ENCODE measurements at regions not wholly inside any gene's neighbourhood (a gene's known extent, or its start where the extent isn't known, plus 50 kb on each side); places are given as distances from the start of the nearest gene placed in this dataset.

- no peak overlapping the region for H3K4me2 ChIP-seq
- ATAC-seq: no peak
- CTCF ChIA-PET: no interaction called here
- no peak for DNase-seq (ENCODE audit: low read depth in 1 of 2, low spot score in 1 of 2)
- peaks cover 6% of the 10 kb centered on the region; the same call in 1 of the 3 replicates for H3K4me1 ChIP-seq
- H3K27ac ChIP-seq: no peak overlapping the region
- FAIRE-seq: no peak
- POLR2A ChIA-PET: no interaction called here
- H3K4me3 ChIP-seq: no peak overlapping the region
- TF ChIP-seq BCL3 (IDR thresholded peaks at IDR 0.05): no peak
- TF ChIP-seq RFX5 (IDR thresholded peaks at IDR 0.05): no peak
- no peak for TF ChIP-seq PHF8 (IDR thresholded peaks at IDR 0.05; ENCODE audit: borderline replicate concordance, low read depth)
- TF ChIP-seq HEYL (CRISPR knock-in tag; IDR thresholded peaks at IDR 0.05): no peak
- no peak for TF ChIP-seq REST (IDR thresholded peaks at IDR 0.05)
- no peak for TF ChIP-seq HES2 (IDR thresholded peaks at IDR 0.05)
- TF ChIP-seq POLR2AphosphoS2 (conservative IDR thresholded peaks at IDR 0.05; ENCODE audit: low read length): no peak
- TF ChIP-seq TFCP2L1 (CRISPR knock-in tag; IDR thresholded peaks at IDR 0.05): no peak
- TF ChIP-seq MYC (IDR thresholded peaks at IDR 0.05; ENCODE audit: borderline replicate concordance, low read length): no peak
- no peak for TF ChIP-seq FOSB (CRISPR knock-in tag; IDR thresholded peaks at IDR 0.05)
- TF ChIP-seq RCOR1 (IDR thresholded peaks at IDR 0.05; ENCODE audit: low read depth, low read length): no peak
- no peak for TF ChIP-seq ZSCAN20 (CRISPR knock-in tag; IDR thresholded peaks at IDR 0.05)
- no peak for TF ChIP-seq HOXA7 (CRISPR knock-in tag; IDR thresholded peaks at IDR 0.05)
- TF ChIP-seq E2F6 (IDR thresholded peaks at IDR 0.05; ENCODE audit: borderline replicate concordance, low read depth): no peak
- TF ChIP-seq MAZ (IDR thresholded peaks at IDR 0.05; ENCODE audit: borderline replicate concordance, low read depth, low read length): no peak
- WGBS (ENCODE audit: missing lambda C conversion rate): 86% methylated on average over 1 of the region's 1 CpG
- H3K9me3 ChIP-seq: no peaks in the 10 kb centered on the region
Observed at GRCh38 chr6:113676968-113677367, 180.2 kb upstream of the MARCKS start.

GRCh38 chr6:113679051-113679450, 178.1 kb upstream of the MARCKS start:
- no peak for FAIRE-seq
- Histone ChIP-seq H3K4me2 (no peak overlapping the region), H3K4me1 (no peaks in the 10 kb centered on the region), H3K4me3 (no peak overlapping the region), H3K9me3 (no peaks in the 10 kb centered on the region), H3K27ac (no peak overlapping the region)
- no peak for DNase-seq (ENCODE audit: low read depth in 1 of 2, low spot score in 1 of 2)
- POLR2A ChIA-PET: no interaction called here
- CTCF ChIA-PET: no interaction called here
- WGBS (ENCODE audit: missing lambda C conversion rate): 70% methylated on average over 3 of the region's 3 CpGs
- ATAC-seq: no peak
- TF ChIP-seq PHF8 (IDR thresholded peaks at IDR 0.05; ENCODE audit: borderline replicate concordance, low read depth): no peak
- no peak for TF ChIP-seq SMC3 (IDR thresholded peaks at IDR 0.05)
- TF ChIP-seq ELK1 (IDR thresholded peaks at IDR 0.05; ENCODE audit: low read depth, low read length): no peak
- TF ChIP-seq RARB (CRISPR knock-in tag; IDR thresholded peaks at IDR 0.05): no peak
- TF ChIP-seq CHD4 (IDR thresholded peaks at IDR 0.05; ENCODE audit: borderline replicate concordance): no peak
- TF ChIP-seq EHF (CRISPR knock-in tag; IDR thresholded peaks at IDR 0.05): no peak
- TF ChIP-seq RCOR1 (IDR thresholded peaks at IDR 0.05; ENCODE audit: low read depth, low read length): no peak
- TF ChIP-seq FOSL2 (IDR thresholded peaks at IDR 0.05): no peak
- no peak for TF ChIP-seq FOSL2 (CRISPR knock-in tag; IDR thresholded peaks at IDR 0.05)
- no peak for TF ChIP-seq CTCF (IDR thresholded peaks at IDR 0.05)
- TF ChIP-seq HOXA7 (CRISPR knock-in tag; IDR thresholded peaks at IDR 0.05): no peak
- no peak for TF ChIP-seq FOSB (CRISPR knock-in tag; IDR thresholded peaks at IDR 0.05)
- TF ChIP-seq CBX8 (IDR thresholded peaks at IDR 0.05): no peak
- TF ChIP-seq BHLHE40 (IDR thresholded peaks at IDR 0.05; ENCODE audit: low read depth, low read length): no peak
- TF ChIP-seq BCL3 (IDR thresholded peaks at IDR 0.05): no peak

Data from A549 (cell line).